Kidney (tissue), 13 donors: ENCODE measurements at regions not wholly inside any gene's neighbourhood (a gene's known extent, or its start where the extent isn't known, plus 50 kb on each side); places are given as distances from the start of the nearest gene placed in this dataset.

Experiments
- DNase-seq, 5 donors: peaks; one replicate each; pipeline ENCODE4 v3.0.0-alpha.2; 2013 to 2020
- FAIRE-seq: peaks from 2 replicates; lab custom pipeline; 2012; peaks lifted over from hg19 to GRCh38; lab: Jason Lieb, UNC
- H3K27ac ChIP-seq, 2 donors: one replicate each; pipeline ENCODE4 v1.7.0; 2013; ENCODE audit warnings: low read depth in 2 of 2, low read length in 2 of 2, inconsistent platforms in 1 of 2
- H3K27me3 ChIP-seq: one replicate; pipeline ENCODE4 v1.7.1; 2013; ENCODE audit warnings: low read length, inconsistent platforms; ENCODE audit not compliant: control insufficient read depth, insufficient read depth
- H3K36me3 ChIP-seq, 3 donors: one replicate each; pipeline versions ENCODE4 v1.7.0 to v1.7.1; 2013; ENCODE audit warnings: low read length in 3 of 3, control low read depth in 1 of 3, inconsistent platforms in 1 of 3; ENCODE audit not compliant: insufficient read depth in 3 of 3, control insufficient read depth in 2 of 3
- H3K4me1 ChIP-seq, 3 donors: one replicate each; pipeline versions ENCODE4 v1.7.0 to v1.7.1; 2013; ENCODE audit warnings: low read length in 3 of 3, inconsistent platforms in 1 of 3, low read depth in 1 of 3; ENCODE audit not compliant: control insufficient read depth in 2 of 3, insufficient read depth in 2 of 3
- H3K4me3 ChIP-seq, 3 donors: one replicate each; pipeline versions ENCODE4 v1.7.0 to v1.8.1; 2013; ENCODE audit warnings: low read length in 3 of 3, control low read depth in 1 of 3, inconsistent platforms in 1 of 3
- H3K9ac ChIP-seq, 3 donors: one replicate each; pipeline versions ENCODE4 v1.7.0 to v1.7.1; 2013; ENCODE audit warnings: low read length in 3 of 3, control low read depth in 1 of 3, inconsistent platforms in 1 of 3
- H3K9me3 ChIP-seq, 3 donors: one replicate each; pipeline versions ENCODE4 v1.7.0 to v1.7.1; 2013; ENCODE audit warnings: low read length in 3 of 3, control low read depth in 1 of 3, inconsistent platforms in 1 of 3; ENCODE audit not compliant: control insufficient read depth in 2 of 3, insufficient read depth in 1 of 3
- CTCF ChIP-seq: IDR thresholded peaks from 3 replicates; pipeline ENCODE4 v1.5.1; 2012; ENCODE audit warnings: mild to moderate bottlenecking, moderate library complexity, borderline replicate concordance; ENCODE audit not compliant: insufficient read depth; ENCODE audit errors: extremely low read depth
- intact Hi-C: fragments of 100-400 bp; cut with DNase I; formaldehyde crosslinking; loops from one replicate; pipeline ENCODE4 v1.11.1; 2022
- donor health status: control.
- donor health status: control.
- donor health status: control.
- donor health status: control.
- donor health status: control.
- donor health status: DM: yes; HTN: yes; CAD: no.
- donor health status: Normal renal cell carcinoma (clear cell type).

- FAIRE-seq: no peak
- Histone ChIP-seq H3K9ac (no peak overlapping the region), H3K4me3 (no peak overlapping the region), H3K36me3 (no peaks in the 10 kb centered on the region), H3K9me3 (no peaks in the 10 kb centered on the region), H3K4me1 (no peaks in the 10 kb centered on the region), H3K27ac (no peak overlapping the region), H3K27me3 (no peaks in the 10 kb centered on the region)
- intact Hi-C loops: no loop called here
- no peak for DNase-seq
- no peak for TF ChIP-seq CTCF
Measured at GRCh38 chr10:63887600-63888370, 366.6 kb downstream of the REEP3 start.

DNA sequence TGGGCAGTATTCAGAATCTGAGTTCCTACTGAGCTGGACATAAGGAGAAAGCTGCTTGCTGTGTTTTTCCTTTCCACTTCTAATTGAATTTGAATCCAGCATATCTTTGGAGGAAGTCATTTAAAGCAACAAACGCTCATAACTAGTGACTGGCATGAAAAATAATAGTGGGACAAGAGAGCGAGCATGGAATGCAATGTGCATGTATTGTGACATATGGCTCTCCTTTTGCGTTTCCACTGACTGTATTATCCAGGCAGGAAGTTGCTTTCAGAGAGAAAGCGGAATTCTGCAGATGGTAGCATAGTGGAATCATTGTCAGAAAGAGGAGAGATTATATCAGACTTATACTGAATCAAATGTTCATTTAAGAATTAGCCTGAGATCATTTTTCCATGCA lies 368.6 kb downstream of the REEP3 start:
- no peak overlapping the region for H3K27ac ChIP-seq
- no peak for FAIRE-seq
- H3K9ac ChIP-seq: no peak overlapping the region
- no peaks in the 10 kb centered on the region for H3K36me3 ChIP-seq
- no peaks in the 10 kb centered on the region for H3K4me1 ChIP-seq
- no peak overlapping the region for H3K4me3 ChIP-seq
- DNase-seq: no peak
- intact Hi-C loops: no loop called here
- H3K27me3 ChIP-seq: no peaks in the 10 kb centered on the region
- TF ChIP-seq CTCF: no peak
- no peaks in the 10 kb centered on the region for H3K9me3 ChIP-seq

DNA sequence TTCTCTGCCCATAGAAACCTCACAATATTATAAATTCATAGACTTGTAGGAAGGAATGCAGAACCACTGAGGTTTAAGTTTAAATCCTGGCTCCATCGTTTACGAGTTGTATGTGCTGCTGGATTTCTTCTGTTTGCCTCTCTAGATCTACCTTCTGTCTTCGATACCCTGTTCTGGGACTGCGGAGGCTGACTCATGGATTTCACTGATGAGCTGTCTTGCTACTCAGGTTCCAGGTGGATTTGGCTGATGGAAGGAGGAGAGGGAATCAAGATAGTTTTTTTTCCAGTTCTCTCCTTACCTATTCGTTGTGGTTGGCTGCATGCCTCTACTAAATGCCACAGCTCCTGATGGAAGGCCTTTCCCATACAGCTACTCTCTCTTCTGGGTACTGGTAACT lies 375.8 kb downstream of the REEP3 start:
- DNase-seq: no peak
- FAIRE-seq: no peak
- H3K4me1 ChIP-seq: no peaks in the 10 kb centered on the region
- intact Hi-C loops: no loop called here
- no peaks in the 10 kb centered on the region for H3K27me3 ChIP-seq
- H3K27ac ChIP-seq: no peak overlapping the region
- H3K9me3 ChIP-seq: no peaks in the 10 kb centered on the region
- no peaks in the 10 kb centered on the region for H3K36me3 ChIP-seq
- H3K4me3 ChIP-seq: no peak overlapping the region
- TF ChIP-seq CTCF: no peak
- H3K9ac ChIP-seq: no peak overlapping the region
